ENCODE measurements at regions not wholly inside any gene's neighbourhood (a gene's known extent, or its start where the extent isn't known, plus 50 kb on each side); places are given as distances from the start of the nearest gene placed in this dataset.

DNA sequence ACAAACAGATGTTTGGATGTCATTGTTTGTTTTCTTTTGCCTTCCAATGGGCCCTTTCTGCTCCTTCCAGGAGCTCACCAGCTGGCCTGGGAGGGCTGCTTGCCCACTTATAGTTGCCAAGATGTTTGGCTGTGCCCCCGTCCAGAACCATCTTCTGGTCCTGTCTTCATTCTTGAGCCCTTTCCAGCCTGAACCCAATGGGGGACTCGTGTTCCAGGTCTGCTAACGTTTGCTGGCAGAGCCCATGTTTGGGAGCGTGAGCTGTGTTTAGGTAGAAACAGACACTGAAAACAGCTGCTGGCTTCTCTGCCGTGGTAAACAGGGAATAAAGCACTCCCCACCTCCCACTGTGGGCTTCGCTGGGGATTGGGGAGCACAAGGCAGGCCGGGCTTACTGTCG lies 83.2 kb upstream of the SYT13 start:
- dilution Hi-C loops (cut with MboI; ENCODE audit: extremely low pct_ligation_motif_present, low sequenced_read_pairs): no loop called here
- no peaks in the 10 kb centered on the region for H3K4me1 ChIP-seq (ENCODE audit: control insufficient read depth, extremely low read depth, insufficient read depth, low read length)
- no peak overlapping the region for H3K4me2 ChIP-seq (ENCODE audit: insufficient read depth, low read length)
- no peaks in the 10 kb centered on the region for H3K36me3 ChIP-seq (ENCODE audit: control insufficient read depth in 2 of 2, extremely low read depth in 1 of 2, insufficient read depth in 2 of 2, low read length in 2 of 2)
- no peak for FAIRE-seq
- TF ChIP-seq POLR2AphosphoS5 (IDR thresholded peaks at IDR 0.05; ENCODE audit: insufficient read depth, low read depth, low read length) (no peak), FOS (IDR thresholded peaks at IDR 0.05; ENCODE audit: borderline replicate concordance, insufficient read depth, low read length) (no peak), MYC (IDR thresholded peaks at IDR 0.05; ENCODE audit: low read depth, low read length) (no peak), JUN (IDR thresholded peaks at IDR 0.05; ENCODE audit: borderline replicate concordance, insufficient read depth, insufficient read length, low read depth) (no peak), GATA2 (IDR thresholded peaks at IDR 0.05; ENCODE audit: insufficient read depth, insufficient read length, low read depth, low read length) (no peak), POLR2A (IDR thresholded peaks at IDR 0.05; ENCODE audit: low read depth, low read length) (no peak), EZH2 (IDR thresholded peaks at IDR 0.05; ENCODE audit: borderline replicate concordance, low read depth, low read length, severe bottlenecking) (no peak), MAX (IDR thresholded peaks at IDR 0.05; ENCODE audit: insufficient read depth, insufficient read length) (no peak)
- TF ChIP-seq, protein P1, sequence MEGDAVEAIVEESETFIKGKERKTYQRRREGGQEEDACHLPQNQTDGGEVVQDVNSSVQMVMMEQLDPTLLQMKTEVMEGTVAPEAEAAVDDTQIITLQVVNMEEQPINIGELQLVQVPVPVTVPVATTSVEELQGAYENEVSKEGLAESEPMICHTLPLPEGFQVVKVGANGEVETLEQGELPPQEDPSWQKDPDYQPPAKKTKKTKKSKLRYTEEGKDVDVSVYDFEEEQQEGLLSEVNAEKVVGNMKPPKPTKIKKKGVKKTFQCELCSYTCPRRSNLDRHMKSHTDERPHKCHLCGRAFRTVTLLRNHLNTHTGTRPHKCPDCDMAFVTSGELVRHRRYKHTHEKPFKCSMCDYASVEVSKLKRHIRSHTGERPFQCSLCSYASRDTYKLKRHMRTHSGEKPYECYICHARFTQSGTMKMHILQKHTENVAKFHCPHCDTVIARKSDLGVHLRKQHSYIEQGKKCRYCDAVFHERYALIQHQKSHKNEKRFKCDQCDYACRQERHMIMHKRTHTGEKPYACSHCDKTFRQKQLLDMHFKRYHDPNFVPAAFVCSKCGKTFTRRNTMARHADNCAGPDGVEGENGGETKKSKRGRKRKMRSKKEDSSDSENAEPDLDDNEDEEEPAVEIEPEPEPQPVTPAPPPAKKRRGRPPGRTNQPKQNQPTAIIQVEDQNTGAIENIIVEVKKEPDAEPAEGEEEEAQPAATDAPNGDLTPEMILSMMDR (IDR thresholded peaks at IDR 0.05; ENCODE audit: extremely low read depth in 1 of 2, insufficient read depth in 1 of 2, low read depth in 1 of 2, low read length in 2 of 2): no peak
- no peak overlapping the region for H3K9ac ChIP-seq (replicated peaks; ENCODE audit: extremely low read depth, insufficient read depth, low read length)
- no peak for DNase-seq (ENCODE audit: low read depth, low spot score)
- no TSS peak for BruUV-seq (replicated peaks)
- H3K27ac ChIP-seq (ENCODE audit: insufficient read depth, low read depth, low read length): no peak overlapping the region
- no peak overlapping the region for H2AFZ ChIP-seq (ENCODE audit: low read depth, low read length)
- no peaks in the 10 kb centered on the region for H3K79me2 ChIP-seq (ENCODE audit: control insufficient read depth, insufficient read depth, low read length)
- peaks cover 7 to 12% of the 10 kb centered on the region in 2 experiments for H3K27me3 ChIP-seq (ENCODE audit: control insufficient read depth in 2 of 2, insufficient read depth in 2 of 2, low read length in 2 of 2)
- ChIA-PET POLR2A (no interaction called here), CTCF (interaction anchor here (1.2 to 9.2 kb wide), 3 partner anchors 20 to 403 kb away, joined by 3 to 349 read pairs (median 118); no protein-coding TSS in a partner anchor)
- no peak overlapping the region for H3K4me3 ChIP-seq (replicated peaks in 1 of 3; ENCODE audit: insufficient read depth in 1 of 3, low read depth in 1 of 3, low read length in 3 of 3)
- H3K9me3 ChIP-seq (replicated peaks; ENCODE audit: control insufficient read depth, insufficient read depth, low read length): no peaks in the 10 kb centered on the region
- no peaks in the 10 kb centered on the region for H4K20me1 ChIP-seq (replicated peaks; ENCODE audit: control insufficient read depth, extremely low read depth, insufficient read depth, low read length)
- no peaks in the 10 kb centered on the region for H3K9me1 ChIP-seq (replicated peaks; ENCODE audit: control insufficient read depth, extremely low read depth, insufficient read depth, low read length)
- intact Hi-C loops (cut with micrococcal nuclease): no loop called here

Measured in endothelial cell of umbilical vein (primary cell).